BLaER1 treated with 17β-estradiol and CSF1 and Interleukin-3, amounts not matched to agents 10 nM and 100 nM (cell line): ENCODE measurements at regions not wholly inside any gene's neighbourhood (a gene's known extent, or its start where the extent isn't known, plus 50 kb on each side); places are given as distances from the start of the nearest gene placed in this dataset.

Source experiments
- H3K27ac ChIP-seq, 11 experiments: shearing (Covaris generic); formaldehyde crosslinking; 2 replicates each; pipeline ENCODE4 v1.8.1; 2022
- H3K27me3 ChIP-seq, 11 experiments: shearing (Covaris generic); formaldehyde crosslinking; 2 replicates each; pipeline ENCODE4 v1.8.1; 2022
- H3K36me3 ChIP-seq, 11 experiments: shearing (Covaris generic); formaldehyde crosslinking; 2 replicates each; pipeline ENCODE4 v1.8.1; 2022
- H3K4me1 ChIP-seq, 10 experiments: shearing (Covaris generic); formaldehyde crosslinking; 2 replicates each; pipeline ENCODE4 v1.8.1; 2022
- H3K4me2 ChIP-seq, 11 experiments: shearing (Covaris generic); formaldehyde crosslinking; 2 replicates each; pipeline ENCODE4 v1.8.1; 2022
- H3K4me3 ChIP-seq, 10 experiments: shearing (Covaris generic); formaldehyde crosslinking; 2 replicates each; pipeline ENCODE4 v1.8.1; 2022
- H3K9ac ChIP-seq, 11 experiments: shearing (Covaris generic); formaldehyde crosslinking; 2 replicates each; pipeline ENCODE4 v1.8.1; 2022
- H3K9me3 ChIP-seq, 11 experiments: shearing (Covaris generic); formaldehyde crosslinking; replicated peaks in 1 of 11; 2 replicates each; pipeline ENCODE4 v1.8.1; 2022
- H4K20me1 ChIP-seq, 11 experiments: shearing (Covaris generic); formaldehyde crosslinking; 2 replicates each; pipeline ENCODE4 v1.8.1; 2022
- Cebpa-rat ChIP-seq, 11 experiments: shearing (Covaris generic); IDR thresholded peaks; 2 replicates each; pipeline ENCODE4 v1.8.1; 2022

DNA sequence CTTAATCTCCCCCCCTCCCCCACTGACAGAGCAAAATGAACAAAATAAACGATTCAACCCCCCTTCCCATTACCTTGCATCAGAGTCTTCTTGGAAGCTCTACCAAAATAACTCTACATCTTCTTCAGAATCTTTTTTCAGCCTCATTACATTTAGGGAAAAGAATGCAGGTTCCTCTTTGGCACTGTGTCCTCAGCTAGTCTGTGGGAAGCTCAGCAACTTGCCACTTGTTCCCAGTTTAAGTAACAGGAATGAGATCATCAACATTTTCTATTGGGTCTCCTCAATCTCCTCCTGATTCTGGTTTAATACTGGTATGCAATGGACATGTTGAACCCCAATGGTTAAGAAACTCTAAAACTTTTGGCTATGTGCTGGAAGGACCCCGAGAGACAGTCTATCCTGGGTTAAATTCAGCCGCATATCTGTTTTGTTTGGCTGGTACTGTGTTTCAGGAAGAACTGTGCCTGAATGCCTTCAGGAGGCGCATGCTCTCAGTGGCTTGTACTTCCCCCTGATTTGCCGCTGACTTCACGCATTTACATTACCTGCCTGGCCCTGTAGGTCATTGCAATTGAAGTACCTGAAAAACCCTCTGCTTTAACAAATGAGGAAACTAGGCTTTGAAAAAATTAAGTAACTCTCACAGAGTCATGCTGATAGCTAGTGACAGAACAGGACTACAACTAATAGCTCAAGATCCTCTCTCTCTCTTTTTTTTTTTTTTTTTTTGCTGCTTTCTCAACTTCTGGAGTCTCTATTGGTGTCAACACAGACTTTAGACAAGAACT, 78.1 kb upstream of the HMHB1 start:
- Histone ChIP-seq H3K4me1 (peaks cover 0 to 15% (median 10%) of the 10 kb centered on the region in 10 experiments; a peak in 15 of 20 replicates), H3K9me3 (peaks cover 0 to 7% (median 0%) of the 10 kb centered on the region in 11 experiments; a peak in 4 of 22 replicates), H4K20me1 (no peaks in the 10 kb centered on the region), H3K4me3 (no peak overlapping the region), H3K4me2 (no peak overlapping the region), H3K9ac (no peak overlapping the region), H3K27me3 (no peaks in the 10 kb centered on the region), H3K27ac (no peak overlapping the region), H3K36me3 (no peaks in the 10 kb centered on the region)
- TF ChIP-seq Cebpa-rat (IDR thresholded peaks at IDR 0.05) = no peak

GRCh38 chr5:143732402-143732801, 79.6 kb upstream of the HMHB1 start:
- no peak overlapping the region for H3K27ac ChIP-seq
- H3K9ac ChIP-seq = no peak overlapping the region
- H4K20me1 ChIP-seq = no peaks in the 10 kb centered on the region
- no peaks in the 10 kb centered on the region for H3K36me3 ChIP-seq
- peaks cover 0 to 8% (median 0%) of the 10 kb centered on the region in 10 experiments; a peak in 4 of 20 replicates for H3K4me1 ChIP-seq
- TF ChIP-seq Cebpa-rat (IDR thresholded peaks at IDR 0.05) = no peak
- no peaks in the 10 kb centered on the region for H3K27me3 ChIP-seq
- peaks cover 4 to 14% (median 8%) of the 10 kb centered on the region in 11 experiments; a peak in 14 of 22 replicates for H3K9me3 ChIP-seq
- H3K4me2 ChIP-seq = no peak overlapping the region
- no peak overlapping the region for H3K4me3 ChIP-seq

DNA sequence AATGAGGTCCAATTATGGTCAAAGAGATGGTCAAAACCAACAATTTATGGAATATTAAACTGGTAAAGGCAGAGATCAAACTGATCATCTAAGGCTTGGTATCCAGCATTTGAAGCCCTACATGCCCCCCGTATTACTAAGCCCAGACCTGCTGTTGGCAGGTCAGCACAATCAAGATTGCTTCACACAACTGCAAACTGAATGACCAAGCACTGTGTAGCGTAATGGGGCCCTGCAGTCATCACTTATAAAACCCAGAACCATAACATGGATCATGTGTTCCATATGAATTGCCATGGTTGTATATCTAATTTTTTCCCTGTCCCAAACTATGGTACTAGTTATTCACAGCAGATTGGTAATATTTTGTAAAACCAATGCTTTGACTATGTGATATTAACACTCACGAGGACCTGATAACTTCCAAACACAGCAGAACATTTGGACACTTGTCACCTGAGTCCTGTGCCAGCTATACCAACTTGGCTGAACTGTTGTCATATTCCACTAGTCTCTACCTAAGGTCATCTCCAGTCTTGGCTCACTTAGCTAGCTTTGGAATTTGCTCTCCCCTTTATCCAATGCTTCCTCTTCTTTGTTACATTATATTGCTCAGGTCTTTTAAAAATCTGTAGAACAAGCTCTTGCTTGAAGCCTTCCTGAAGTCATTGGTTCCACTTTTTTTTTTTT, 81.7 kb upstream of the HMHB1 start:
- no peaks in the 10 kb centered on the region for H4K20me1 ChIP-seq
- no peak overlapping the region for H3K9ac ChIP-seq
- no peak overlapping the region for H3K4me3 ChIP-seq
- H3K9me3 ChIP-seq = peaks cover 21 to 31% (median 27%) of the 10 kb centered on the region in 11 experiments
- no peaks in the 10 kb centered on the region for H3K27me3 ChIP-seq
- no peak overlapping the region for H3K27ac ChIP-seq
- H3K36me3 ChIP-seq = no peaks in the 10 kb centered on the region
- H3K4me1 ChIP-seq = peaks cover 0 to 8% (median 0%) of the 10 kb centered on the region in 10 experiments; a peak in 2 of 20 replicates
- H3K4me2 ChIP-seq = no peak overlapping the region
- TF ChIP-seq Cebpa-rat (IDR thresholded peaks at IDR 0.05) = no peak

DNA sequence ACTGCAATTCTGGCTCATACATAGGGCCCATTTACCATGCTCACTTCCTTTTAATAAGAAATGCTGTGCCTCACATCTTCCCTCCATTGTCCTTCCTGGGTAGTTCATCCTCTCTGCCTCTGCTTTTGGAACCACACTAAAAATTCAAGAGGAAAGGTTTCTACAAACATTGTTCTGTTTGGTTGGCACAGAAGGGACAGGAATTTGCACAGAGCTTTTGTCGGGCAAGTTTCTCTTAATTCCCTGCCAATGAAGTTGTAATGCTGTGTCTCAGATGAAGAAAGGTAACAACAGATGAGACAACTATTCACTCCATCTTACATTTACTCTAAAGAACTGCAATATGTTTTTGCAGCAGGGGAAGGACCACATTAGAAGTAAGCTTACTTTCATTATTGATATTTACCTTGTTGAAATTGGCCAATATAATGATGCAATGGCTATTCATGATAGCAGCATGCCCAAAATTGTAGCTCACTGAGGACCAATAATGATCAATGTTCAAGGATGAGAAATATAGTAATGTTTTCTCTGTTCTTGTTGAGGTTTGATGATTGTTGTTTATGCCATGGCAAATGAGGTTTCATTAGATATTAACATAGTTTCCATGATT, 82.5 kb upstream of the HMHB1 start:
- TF ChIP-seq Cebpa-rat (IDR thresholded peaks at IDR 0.05) = no peak
- Histone ChIP-seq H3K4me3 (no peak overlapping the region), H3K27ac (no peak overlapping the region), H4K20me1 (no peaks in the 10 kb centered on the region), H3K9ac (no peak overlapping the region), H3K4me2 (no peak overlapping the region), H3K27me3 (no peaks in the 10 kb centered on the region), H3K36me3 (0 out of 22 replicates have a peak, but pooled peaks cover 0 to 3% (median 0%) of the 10 kb centered on the region in 11 experiments), H3K9me3 (peaks cover 30 to 39% (median 35%) of the 10 kb centered on the region in 11 experiments), H3K4me1 (peaks cover 0 to 8% (median 0%) of the 10 kb centered on the region in 10 experiments; a peak in 2 of 20 replicates)

- peaks cover 39 to 49% (median 43%) of the 10 kb centered on the region in 11 experiments for H3K9me3 ChIP-seq
- H3K36me3 ChIP-seq = 0 out of 22 replicates have a peak, but pooled peaks cover 0 to 3% (median 0%) of the 10 kb centered on the region in 11 experiments
- H3K27me3 ChIP-seq = no peaks in the 10 kb centered on the region
- H4K20me1 ChIP-seq = no peaks in the 10 kb centered on the region
- peaks cover 0 to 5% (median 0%) of the 10 kb centered on the region in 10 experiments; a peak in 1 of 20 replicates for H3K4me1 ChIP-seq
- H3K4me2 ChIP-seq = no peak overlapping the region
- H3K27ac ChIP-seq = no peak overlapping the region
- H3K4me3 ChIP-seq = no peak overlapping the region
- no peak overlapping the region for H3K9ac ChIP-seq
- TF ChIP-seq Cebpa-rat (IDR thresholded peaks at IDR 0.05) = no peak
Observed at GRCh38 chr5:143723159-143723558, 88.8 kb upstream of the HMHB1 start.

DNA sequence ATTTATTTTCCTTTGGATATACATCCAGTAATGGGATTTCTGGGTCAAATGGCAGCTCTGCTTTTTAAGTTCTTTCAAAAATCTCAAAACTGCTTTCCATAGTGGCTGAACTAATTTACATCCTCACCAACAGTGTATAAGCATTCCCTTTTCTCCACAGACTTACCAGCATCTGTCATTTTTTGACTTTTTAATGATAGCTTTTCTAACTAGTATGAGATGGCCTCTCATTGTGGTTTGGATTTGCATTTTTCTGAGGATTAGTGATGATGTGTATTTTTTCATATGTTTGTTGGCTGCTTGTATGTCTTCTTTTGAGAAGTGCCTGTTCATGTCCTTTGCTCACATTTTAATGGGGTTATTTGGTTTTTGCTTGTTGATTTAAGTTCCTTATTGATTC, 90.0 kb upstream of the HMHB1 start:
- H3K27ac ChIP-seq = no peak overlapping the region
- TF ChIP-seq Cebpa-rat (IDR thresholded peaks at IDR 0.05) = no peak
- 0 out of 22 replicates have a peak, but pooled peaks cover 0 to 3% (median 0%) of the 10 kb centered on the region in 11 experiments for H3K36me3 ChIP-seq
- H3K9ac ChIP-seq = no peak overlapping the region
- H3K4me2 ChIP-seq = no peak overlapping the region
- H3K9me3 ChIP-seq = peaks cover 31 to 40% (median 34%) of the 10 kb centered on the region in 11 experiments
- no peaks in the 10 kb centered on the region for H4K20me1 ChIP-seq
- H3K4me3 ChIP-seq = no peak overlapping the region
- no peaks in the 10 kb centered on the region for H3K27me3 ChIP-seq
- peaks cover 0 to 15% (median 4%) of the 10 kb centered on the region in 10 experiments; a peak in 9 of 20 replicates for H3K4me1 ChIP-seq

- Histone ChIP-seq H4K20me1 (no peaks in the 10 kb centered on the region), H3K4me1 (peaks cover 0 to 15% (median 4%) of the 10 kb centered on the region in 10 experiments; a peak in 9 of 20 replicates), H3K4me3 (no peak overlapping the region), H3K4me2 (no peak overlapping the region), H3K36me3 (0 out of 22 replicates have a peak, but pooled peaks cover 0 to 3% (median 0%) of the 10 kb centered on the region in 11 experiments), H3K9me3 (peaks cover 18 to 29% (median 22%) of the 10 kb centered on the region in 11 experiments), H3K9ac (no peak overlapping the region), H3K27me3 (no peaks in the 10 kb centered on the region), H3K27ac (no peak overlapping the region)
- TF ChIP-seq Cebpa-rat (IDR thresholded peaks at IDR 0.05) = no peak
Observed at GRCh38 chr5:143720689-143721088, 91.3 kb upstream of the HMHB1 start.

DNA sequence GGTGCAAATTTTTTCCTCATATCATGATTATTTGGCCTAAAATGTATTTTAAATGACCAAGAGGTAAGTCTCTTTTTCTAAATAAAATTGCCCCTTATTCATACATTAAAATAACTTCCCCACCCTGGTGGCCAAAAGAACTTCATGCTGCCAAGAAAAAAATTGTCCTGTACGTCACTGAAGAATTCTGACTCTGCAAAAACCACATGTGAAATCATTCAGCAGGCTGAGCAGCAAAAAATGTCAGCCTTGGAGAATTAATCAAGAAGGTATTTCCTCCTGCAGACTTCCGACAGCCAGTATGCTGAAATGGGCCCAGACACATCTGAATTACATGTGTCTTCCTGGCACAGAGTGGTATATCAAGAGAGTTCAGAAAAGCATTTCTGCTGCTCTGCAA, 94.6 kb upstream of the HMHB1 start:
- Histone ChIP-seq H3K4me2 (peak overlapping the region in 5 of 11 experiments; percentile 1 to 22 (median 8); a peak in 3 of 22 replicates), H3K27me3 (no peaks in the 10 kb centered on the region), H3K4me1 (peaks cover 0 to 22% (median 4%) of the 10 kb centered on the region in 10 experiments; a peak in 12 of 20 replicates), H3K4me3 (no peak overlapping the region), H3K9ac (no peak overlapping the region), H3K9me3 (0 out of 22 replicates have a peak, but pooled peaks cover 0 to 7% (median 0%) of the 10 kb centered on the region in 11 experiments), H3K27ac (no peak overlapping the region), H3K36me3 (no peaks in the 10 kb centered on the region), H4K20me1 (no peaks in the 10 kb centered on the region)
- no peak for TF ChIP-seq Cebpa-rat (IDR thresholded peaks at IDR 0.05)
